Natural killer cell (primary cell): ENCODE measurements at regions not wholly inside any gene's neighbourhood (a gene's known extent, or its start where the extent isn't known, plus 50 kb on each side); places are given as distances from the start of the nearest gene placed in this dataset.

ENCODE experiments used
- ATAC-seq, 3 donors: fragments of 150-1000 bp in 2 of 3; fragments of 200-7000 bp in 1 of 3; cut with Tn5 transposase; 1 replicate in 1 of 3; 2 replicates in 2 of 3; pipeline ENCODE4 v1.10.0; 2021; ENCODE audit warnings: mild to moderate bottlenecking in 2 of 3, moderate library complexity in 2 of 3
- DNase-seq, 2 donors: peaks; one replicate each; pipeline versions ENCODE4 v3.0.0 to v3.0.0-alpha.2; 2013 to 2021; ENCODE audit warnings: mixed read lengths in 1 of 2
- H3K27ac ChIP-seq: one replicate; pipeline ENCODE4 v1.5.1; 2013; ENCODE audit warnings: mild to moderate bottlenecking, low read length
- H3K27me3 ChIP-seq: one replicate; pipeline ENCODE4 v1.6.1; 2013; ENCODE audit warnings: low read length; ENCODE audit not compliant: control insufficient read depth, insufficient read depth
- H3K36me3 ChIP-seq: one replicate; pipeline ENCODE4 v1.6.1; 2013; ENCODE audit warnings: low read length; ENCODE audit not compliant: control insufficient read depth, insufficient read depth
- H3K4me1 ChIP-seq: one replicate; pipeline ENCODE4 v1.6.1; 2013; ENCODE audit warnings: low read length; ENCODE audit not compliant: control insufficient read depth, insufficient read depth
- H3K4me3 ChIP-seq: one replicate; pipeline ENCODE4 v1.5.1; 2013; ENCODE audit warnings: low read length
- H3K9me3 ChIP-seq: one replicate; pipeline ENCODE4 v1.6.1; 2013; ENCODE audit warnings: low read length; ENCODE audit not compliant: control insufficient read depth, insufficient read depth
- H3K27ac Mint-ChIP-seq, 2 donors: one replicate each; pipeline ENCODE4 v1.8.0; 2022; ENCODE audit warnings: mild to moderate bottlenecking in 2 of 2, mixed read lengths in 2 of 2, moderate library complexity in 1 of 2
- H3K27me3 Mint-ChIP-seq, 2 donors: one replicate each; pipeline ENCODE4 v1.8.0; 2022; ENCODE audit warnings: low read depth in 2 of 2, mixed read lengths in 2 of 2
- H3K36me3 Mint-ChIP-seq: one replicate; pipeline ENCODE4 v1.8.0; 2022; ENCODE audit warnings: mixed read lengths
- H3K4me1 Mint-ChIP-seq, 2 donors: one replicate each; pipeline ENCODE4 v1.8.0; 2022; ENCODE audit warnings: mixed read lengths in 2 of 2
- H3K4me3 Mint-ChIP-seq: one replicate; pipeline ENCODE4 v1.8.0; 2022; ENCODE audit warnings: mild to moderate bottlenecking, moderate library complexity, mixed read lengths
- H3K9me3 Mint-ChIP-seq, 2 donors: one replicate each; pipeline ENCODE4 v1.8.0; 2022; ENCODE audit warnings: mixed read lengths in 2 of 2
- CTCF ChIP-seq: fragments of 200-600 bp; IDR thresholded peaks from one replicate; pipeline ENCODE4 v1.8.0; 2022; ENCODE audit warnings: antibody characterized with exemption
- WGBS: methylation state at CpG from one replicate; pipeline ENCODE4 v1.1.7; 2013; ENCODE audit warnings: missing lambda C conversion rate; ENCODE audit not compliant: insufficient coverage; 5-methylcytosine and 5-hydroxymethylcytosine counted together
- intact Hi-C: fragments of 100-400 bp; cut with micrococcal nuclease; formaldehyde crosslinking; loops from one replicate; pipeline ENCODE4 v1.14.2; 2022

GRCh38 chr18:29181151-29181901 lies 1004.4 kb upstream of the CDH2 start:
- Mint-ChIP-seq H3K4me3 (no peak overlapping the region), H3K27ac (no peak overlapping the region), H3K4me1 (peaks cover 10 to 11% of the 10 kb centered on the region in 2 donors), H3K36me3 (no peaks in the 10 kb centered on the region), H3K27me3 (no peaks in the 10 kb centered on the region), H3K9me3 (peaks cover 0 to 3% of the 10 kb centered on the region in 2 donors)
- ATAC-seq = no peak
- Histone ChIP-seq H3K4me1 (no peaks in the 10 kb centered on the region), H3K4me3 (no peak overlapping the region), H3K27me3 (no peaks in the 10 kb centered on the region), H3K36me3 (no peaks in the 10 kb centered on the region), H3K9me3 (no peaks in the 10 kb centered on the region), H3K27ac (no peak overlapping the region)
- WGBS = 90% methylated on average over 2 of the region's 3 CpGs
- TF ChIP-seq CTCF = no peak
- intact Hi-C loops = no loop called here
- no peak for DNase-seq

GRCh38 chr18:29176681-29177080 lies 999.8 kb upstream of the CDH2 start:
- Histone ChIP-seq H3K4me3 (no peak overlapping the region), H3K4me1 (no peaks in the 10 kb centered on the region), H3K36me3 (no peaks in the 10 kb centered on the region), H3K9me3 (no peaks in the 10 kb centered on the region), H3K27ac (no peak overlapping the region), H3K27me3 (no peaks in the 10 kb centered on the region)
- Mint-ChIP-seq H3K36me3 (no peaks in the 10 kb centered on the region), H3K27ac (no peak overlapping the region), H3K4me1 (no peaks in the 10 kb centered on the region), H3K27me3 (no peaks in the 10 kb centered on the region), H3K4me3 (no peak overlapping the region), H3K9me3 (peaks cover 0 to 2% of the 10 kb centered on the region in 2 donors)
- WGBS = no CpG with 5 or more reads among the region's 1 CpG
- no peak for TF ChIP-seq CTCF
- ATAC-seq (no peak), DNase-seq (no peak)
- intact Hi-C loops = no loop called here

GRCh38 chr18:29174891-29175290 lies 998.0 kb upstream of the CDH2 start:
- DNase-seq (no peak), ATAC-seq (no peak)
- Mint-ChIP-seq H3K27ac (no peak overlapping the region), H3K36me3 (no peaks in the 10 kb centered on the region), H3K4me1 (no peaks in the 10 kb centered on the region), H3K4me3 (no peak overlapping the region), H3K9me3 (peaks cover 2 to 4% of the 10 kb centered on the region in 2 donors), H3K27me3 (no peaks in the 10 kb centered on the region)
- H3K27ac ChIP-seq = no peak overlapping the region
- H3K27me3 ChIP-seq = no peaks in the 10 kb centered on the region
- no peaks in the 10 kb centered on the region for H3K4me1 ChIP-seq
- H3K9me3 ChIP-seq = no peaks in the 10 kb centered on the region
- 70% methylated on average over 3 of the region's 3 CpGs for WGBS
- no peak for TF ChIP-seq CTCF
- no peak overlapping the region for H3K4me3 ChIP-seq
- intact Hi-C loops = no loop called here
- H3K36me3 ChIP-seq = no peaks in the 10 kb centered on the region

- Histone ChIP-seq H3K4me3 (no peak overlapping the region), H3K27ac (no peak overlapping the region), H3K9me3 (no peaks in the 10 kb centered on the region), H3K4me1 (no peaks in the 10 kb centered on the region), H3K36me3 (no peaks in the 10 kb centered on the region), H3K27me3 (no peaks in the 10 kb centered on the region)
- WGBS = no CpG with 5 or more reads among the region's 1 CpG
- intact Hi-C loops = no loop called here
- DNase-seq (no peak), ATAC-seq (no peak)
- Mint-ChIP-seq H3K36me3 (peaks cover 8% of the 10 kb centered on the region), H3K27ac (no peak overlapping the region), H3K4me3 (no peak overlapping the region), H3K4me1 (no peaks in the 10 kb centered on the region), H3K27me3 (no peaks in the 10 kb centered on the region), H3K9me3 (peaks cover 5 to 7% of the 10 kb centered on the region in 2 donors)
- no peak for TF ChIP-seq CTCF
These were observed 995.8 kb upstream of the CDH2 start for GRCh38 chr18:29172756-29173067.
